ENCODE measurements at regions not wholly inside any gene's neighbourhood (a gene's known extent, or its start where the extent isn't known, plus 50 kb on each side); places are given as distances from the start of the nearest gene placed in this dataset.

DNA sequence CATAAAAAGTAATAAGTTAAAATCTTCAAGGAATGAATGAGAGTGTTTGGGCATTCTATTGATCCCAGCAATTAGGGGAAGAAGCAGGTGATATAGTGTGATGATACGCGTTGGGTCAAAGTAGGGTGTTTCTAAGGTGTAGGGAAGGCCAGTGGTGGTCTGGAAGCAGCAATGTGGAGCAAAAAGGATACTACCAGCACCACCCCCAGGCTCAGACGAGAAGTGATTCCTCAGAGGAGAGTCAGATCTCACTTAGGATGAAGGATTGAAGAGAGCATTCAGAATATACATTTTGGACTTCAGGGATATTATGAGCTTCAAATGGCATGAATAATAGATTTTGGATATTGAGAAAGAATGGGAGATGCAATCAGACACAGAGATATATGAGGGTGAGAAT, 497.6 kb downstream of the RMST start:
- TF ChIP-seq SPI1 (IDR thresholded peaks at IDR 0.05; ENCODE audit: borderline replicate concordance, low read depth) (no peak), POLR2AphosphoS5 (IDR thresholded peaks at IDR 0.05; ENCODE audit: low read depth) (no peak), GABPA (IDR thresholded peaks at IDR 0.05; ENCODE audit: low read depth) (no peak)
- TF ChIP-seq, protein P1, sequence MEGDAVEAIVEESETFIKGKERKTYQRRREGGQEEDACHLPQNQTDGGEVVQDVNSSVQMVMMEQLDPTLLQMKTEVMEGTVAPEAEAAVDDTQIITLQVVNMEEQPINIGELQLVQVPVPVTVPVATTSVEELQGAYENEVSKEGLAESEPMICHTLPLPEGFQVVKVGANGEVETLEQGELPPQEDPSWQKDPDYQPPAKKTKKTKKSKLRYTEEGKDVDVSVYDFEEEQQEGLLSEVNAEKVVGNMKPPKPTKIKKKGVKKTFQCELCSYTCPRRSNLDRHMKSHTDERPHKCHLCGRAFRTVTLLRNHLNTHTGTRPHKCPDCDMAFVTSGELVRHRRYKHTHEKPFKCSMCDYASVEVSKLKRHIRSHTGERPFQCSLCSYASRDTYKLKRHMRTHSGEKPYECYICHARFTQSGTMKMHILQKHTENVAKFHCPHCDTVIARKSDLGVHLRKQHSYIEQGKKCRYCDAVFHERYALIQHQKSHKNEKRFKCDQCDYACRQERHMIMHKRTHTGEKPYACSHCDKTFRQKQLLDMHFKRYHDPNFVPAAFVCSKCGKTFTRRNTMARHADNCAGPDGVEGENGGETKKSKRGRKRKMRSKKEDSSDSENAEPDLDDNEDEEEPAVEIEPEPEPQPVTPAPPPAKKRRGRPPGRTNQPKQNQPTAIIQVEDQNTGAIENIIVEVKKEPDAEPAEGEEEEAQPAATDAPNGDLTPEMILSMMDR (IDR thresholded peaks at IDR 0.05; ENCODE audit: insufficient read depth, low read length): no peak
- TF ChIP-seq, protein P2, sequence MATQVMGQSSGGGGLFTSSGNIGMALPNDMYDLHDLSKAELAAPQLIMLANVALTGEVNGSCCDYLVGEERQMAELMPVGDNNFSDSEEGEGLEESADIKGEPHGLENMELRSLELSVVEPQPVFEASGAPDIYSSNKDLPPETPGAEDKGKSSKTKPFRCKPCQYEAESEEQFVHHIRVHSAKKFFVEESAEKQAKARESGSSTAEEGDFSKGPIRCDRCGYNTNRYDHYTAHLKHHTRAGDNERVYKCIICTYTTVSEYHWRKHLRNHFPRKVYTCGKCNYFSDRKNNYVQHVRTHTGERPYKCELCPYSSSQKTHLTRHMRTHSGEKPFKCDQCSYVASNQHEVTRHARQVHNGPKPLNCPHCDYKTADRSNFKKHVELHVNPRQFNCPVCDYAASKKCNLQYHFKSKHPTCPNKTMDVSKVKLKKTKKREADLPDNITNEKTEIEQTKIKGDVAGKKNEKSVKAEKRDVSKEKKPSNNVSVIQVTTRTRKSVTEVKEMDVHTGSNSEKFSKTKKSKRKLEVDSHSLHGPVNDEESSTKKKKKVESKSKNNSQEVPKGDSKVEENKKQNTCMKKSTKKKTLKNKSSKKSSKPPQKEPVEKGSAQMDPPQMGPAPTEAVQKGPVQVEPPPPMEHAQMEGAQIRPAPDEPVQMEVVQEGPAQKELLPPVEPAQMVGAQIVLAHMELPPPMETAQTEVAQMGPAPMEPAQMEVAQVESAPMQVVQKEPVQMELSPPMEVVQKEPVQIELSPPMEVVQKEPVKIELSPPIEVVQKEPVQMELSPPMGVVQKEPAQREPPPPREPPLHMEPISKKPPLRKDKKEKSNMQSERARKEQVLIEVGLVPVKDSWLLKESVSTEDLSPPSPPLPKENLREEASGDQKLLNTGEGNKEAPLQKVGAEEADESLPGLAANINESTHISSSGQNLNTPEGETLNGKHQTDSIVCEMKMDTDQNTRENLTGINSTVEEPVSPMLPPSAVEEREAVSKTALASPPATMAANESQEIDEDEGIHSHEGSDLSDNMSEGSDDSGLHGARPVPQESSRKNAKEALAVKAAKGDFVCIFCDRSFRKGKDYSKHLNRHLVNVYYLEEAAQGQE (IDR thresholded peaks at IDR 0.05; ENCODE audit: insufficient replicate concordance, low read depth): no peak
- no peak for DNase-seq (ENCODE audit: low read depth in 1 of 2, low spot score in 1 of 2)

DNA sequence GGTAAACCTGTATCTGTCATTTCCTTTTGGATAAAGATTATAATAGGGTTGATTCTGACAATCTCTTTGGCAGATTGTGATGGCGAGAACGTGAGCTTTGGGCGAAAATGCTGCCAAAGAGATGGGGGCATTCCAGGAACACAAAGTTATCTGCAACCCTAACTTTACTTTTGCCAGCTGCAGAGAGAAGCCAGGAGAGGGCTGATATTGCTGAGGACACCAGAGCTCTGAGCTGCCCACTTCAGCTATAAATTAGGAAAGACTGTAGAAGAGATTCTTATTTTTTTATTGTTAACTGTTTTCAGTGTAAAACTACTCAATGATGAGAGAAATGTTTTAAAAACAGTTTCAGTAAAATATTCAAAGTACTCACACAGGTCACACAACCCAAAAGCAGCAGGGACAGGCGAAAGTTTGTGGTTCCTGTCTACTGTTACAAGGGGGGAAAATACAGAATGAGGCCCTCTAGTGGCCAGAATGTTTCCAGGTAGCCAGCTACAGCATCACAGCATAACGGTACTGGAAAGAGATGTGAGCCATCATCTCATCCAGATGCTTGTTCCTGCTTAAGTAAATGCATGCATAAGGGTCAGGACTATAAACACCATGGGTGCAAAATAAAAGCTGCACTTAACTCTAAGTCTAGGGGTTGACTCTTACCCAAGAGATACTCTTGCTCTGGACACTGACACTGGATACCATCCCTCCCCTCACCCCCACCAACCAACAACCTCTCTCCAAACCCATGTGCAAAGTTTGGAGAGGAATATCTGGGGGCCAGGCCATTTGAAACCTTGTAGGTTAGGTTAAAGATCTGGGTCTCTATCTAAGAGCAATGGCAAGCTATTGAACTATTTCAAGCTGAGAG, 498.4 kb downstream of the RMST start:
- TF ChIP-seq, protein P1 (IDR thresholded peaks at IDR 0.05; ENCODE audit: insufficient read depth, low read length): peak; percentile 93
- no peak for TF ChIP-seq GABPA (IDR thresholded peaks at IDR 0.05; ENCODE audit: low read depth)
- Histone ChIP-seq H3K4me3 (replicated peaks; ENCODE audit: insufficient read depth, low read length) (no peak overlapping the region), H3K27ac (replicated peaks) (no peak overlapping the region), H3K27me3 (ENCODE audit: insufficient read depth, poor library complexity, severe bottlenecking) (no peaks in the 10 kb centered on the region)
- peak; percentile 14 to 22 for DNase-seq (ENCODE audit: low read depth in 1 of 2, low spot score in 1 of 2)

More for the DNA sequence above, 497.6 kb downstream of the RMST start:
- H3K27ac ChIP-seq (replicated peaks): no peak overlapping the region
- H3K27me3 ChIP-seq (ENCODE audit: insufficient read depth, poor library complexity, severe bottlenecking): no peaks in the 10 kb centered on the region
- no peak overlapping the region for H3K4me3 ChIP-seq (replicated peaks; ENCODE audit: insufficient read depth, low read length)

DNA sequence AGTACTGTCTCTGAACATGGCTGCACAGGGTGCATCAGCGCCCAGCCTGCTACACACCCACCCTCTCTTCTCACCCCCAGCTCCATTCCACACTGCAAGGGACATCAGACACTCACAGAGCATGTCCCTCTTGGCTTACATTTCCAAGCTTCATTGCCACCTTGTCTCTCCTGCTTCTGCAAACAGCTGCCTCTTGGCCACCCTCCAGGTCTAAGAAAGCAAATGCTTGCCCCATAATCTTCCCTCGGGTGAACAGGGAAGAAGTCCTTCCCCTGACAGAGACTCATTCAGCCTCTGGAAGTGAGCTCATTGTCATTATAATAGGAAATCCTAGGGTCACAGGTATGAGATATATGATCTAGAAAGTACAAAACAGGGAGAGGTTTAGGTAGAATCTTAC, 505.2 kb downstream of the RMST start:
- no peak for DNase-seq (ENCODE audit: low read depth in 1 of 2, low spot score in 1 of 2)
- Histone ChIP-seq H3K27me3 (ENCODE audit: insufficient read depth, poor library complexity, severe bottlenecking) (no peaks in the 10 kb centered on the region), H3K4me3 (replicated peaks; ENCODE audit: insufficient read depth, low read length) (no peak overlapping the region), H3K27ac (replicated peaks) (no peak overlapping the region)
- no peak for TF ChIP-seq POLR2AphosphoS5 (IDR thresholded peaks at IDR 0.05; ENCODE audit: low read depth)
- TF ChIP-seq, protein P1 (IDR thresholded peaks at IDR 0.05; ENCODE audit: insufficient read depth, low read length): no peak
- TF ChIP-seq, protein P2 (IDR thresholded peaks at IDR 0.05; ENCODE audit: insufficient replicate concordance, low read depth): no peak
- TF ChIP-seq GABPA (IDR thresholded peaks at IDR 0.05; ENCODE audit: low read depth): no peak
- no peak for TF ChIP-seq SPI1 (IDR thresholded peaks at IDR 0.05; ENCODE audit: borderline replicate concordance, low read depth)

All from HL-60 (cell line).